ENCODE measurements at regions not wholly inside any gene's neighbourhood (a gene's known extent, or its start where the extent isn't known, plus 50 kb on each side); places are given as distances from the start of the nearest gene placed in this dataset.

- TF ChIP-seq CTCF (conservative IDR thresholded peaks at IDR 0.05 in 1 of 2, IDR thresholded peaks at IDR 0.05 in 1 of 2; ENCODE audit: low read depth in 1 of 2, low read length in 2 of 2): no peak
- TF ChIP-seq EZH2 (IDR thresholded peaks at IDR 0.05; ENCODE audit: low read length, missing control alignments): no peak
These were observed 93.5 kb downstream of the KLF6 start for GRCh38 chr10:3691482-3691881.
